ENCODE measurements at regions not wholly inside any gene's neighbourhood (a gene's known extent, or its start where the extent isn't known, plus 50 kb on each side); places are given as distances from the start of the nearest gene placed in this dataset.

DNA sequence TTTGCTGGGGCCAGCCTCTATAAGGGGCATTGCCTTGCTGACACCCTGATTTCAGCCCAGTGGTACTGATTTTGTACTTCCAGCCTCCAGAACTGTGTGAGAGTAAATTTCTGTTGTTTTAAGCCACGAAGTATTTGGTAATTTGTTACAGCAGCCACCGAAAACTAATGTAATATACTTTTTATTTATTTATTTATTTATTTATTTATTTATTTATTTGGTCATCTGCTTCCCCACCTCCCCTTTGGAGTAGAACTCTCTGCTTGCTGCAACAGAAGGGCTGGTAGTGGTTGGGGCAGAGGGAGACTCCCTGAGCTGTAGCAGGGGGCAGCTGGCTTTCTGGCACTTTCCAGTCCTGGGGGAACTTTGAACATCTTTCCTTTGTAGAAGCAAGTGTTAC, 128.4 kb upstream of the RAG2 start:
- TF ChIP-seq, protein P1, sequence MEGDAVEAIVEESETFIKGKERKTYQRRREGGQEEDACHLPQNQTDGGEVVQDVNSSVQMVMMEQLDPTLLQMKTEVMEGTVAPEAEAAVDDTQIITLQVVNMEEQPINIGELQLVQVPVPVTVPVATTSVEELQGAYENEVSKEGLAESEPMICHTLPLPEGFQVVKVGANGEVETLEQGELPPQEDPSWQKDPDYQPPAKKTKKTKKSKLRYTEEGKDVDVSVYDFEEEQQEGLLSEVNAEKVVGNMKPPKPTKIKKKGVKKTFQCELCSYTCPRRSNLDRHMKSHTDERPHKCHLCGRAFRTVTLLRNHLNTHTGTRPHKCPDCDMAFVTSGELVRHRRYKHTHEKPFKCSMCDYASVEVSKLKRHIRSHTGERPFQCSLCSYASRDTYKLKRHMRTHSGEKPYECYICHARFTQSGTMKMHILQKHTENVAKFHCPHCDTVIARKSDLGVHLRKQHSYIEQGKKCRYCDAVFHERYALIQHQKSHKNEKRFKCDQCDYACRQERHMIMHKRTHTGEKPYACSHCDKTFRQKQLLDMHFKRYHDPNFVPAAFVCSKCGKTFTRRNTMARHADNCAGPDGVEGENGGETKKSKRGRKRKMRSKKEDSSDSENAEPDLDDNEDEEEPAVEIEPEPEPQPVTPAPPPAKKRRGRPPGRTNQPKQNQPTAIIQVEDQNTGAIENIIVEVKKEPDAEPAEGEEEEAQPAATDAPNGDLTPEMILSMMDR (IDR thresholded peaks at IDR 0.05): no peak
- no peak for TF ChIP-seq POLR2A (IDR thresholded peaks at IDR 0.05)

Data from ovary (tissue), 3 donors.